IPS-15b (cell line): ENCODE measurements at regions not wholly inside any gene's neighbourhood (a gene's known extent, or its start where the extent isn't known, plus 50 kb on each side); places are given as distances from the start of the nearest gene placed in this dataset.

Experiments used
- H3K27me3 ChIP-seq: one replicate; pipeline ENCODE4 v1.6.1; 2013; ENCODE audit warnings: low read length; ENCODE audit not compliant: control insufficient read depth, insufficient read depth
- H3K36me3 ChIP-seq: one replicate; pipeline ENCODE4 v1.6.1; 2013; ENCODE audit warnings: low read length; ENCODE audit not compliant: control insufficient read depth, insufficient read depth
- H3K4me1 ChIP-seq: one replicate; pipeline ENCODE4 v1.6.1; 2013; ENCODE audit warnings: mild to moderate bottlenecking, low read length; ENCODE audit not compliant: control insufficient read depth, insufficient read depth
- H3K4me3 ChIP-seq: one replicate; pipeline ENCODE4 v1.5.1; 2013; ENCODE audit warnings: low read depth, low read length
- H3K9ac ChIP-seq: one replicate; pipeline ENCODE4 v1.6.1; 2013; ENCODE audit warnings: low read depth, mild to moderate bottlenecking, low read length
- H3K9me3 ChIP-seq: one replicate; pipeline ENCODE4 v1.6.1; 2013; ENCODE audit warnings: mild to moderate bottlenecking, low read length; ENCODE audit not compliant: control insufficient read depth, insufficient read depth

GRCh38 chr11:110903830-110904229, 191.6 kb upstream of the ARHGAP20 start:
- Histone ChIP-seq H3K9me3 (no peaks in the 10 kb centered on the region), H3K4me1 (no peaks in the 10 kb centered on the region), H3K36me3 (no peaks in the 10 kb centered on the region), H3K4me3 (no peak overlapping the region), H3K27me3 (no peaks in the 10 kb centered on the region), H3K9ac (no peak overlapping the region)

GRCh38 chr11:110903378-110903777, 191.1 kb upstream of the ARHGAP20 start:
- H3K4me3 ChIP-seq = no peak overlapping the region
- no peaks in the 10 kb centered on the region for H3K4me1 ChIP-seq
- H3K27me3 ChIP-seq = no peaks in the 10 kb centered on the region
- H3K9me3 ChIP-seq = no peaks in the 10 kb centered on the region
- no peak overlapping the region for H3K9ac ChIP-seq
- no peaks in the 10 kb centered on the region for H3K36me3 ChIP-seq

GRCh38 chr11:110901441-110901840, 189.2 kb upstream of the ARHGAP20 start:
- no peaks in the 10 kb centered on the region for H3K9me3 ChIP-seq
- H3K4me1 ChIP-seq = no peaks in the 10 kb centered on the region
- H3K9ac ChIP-seq = no peak overlapping the region
- H3K27me3 ChIP-seq = no peaks in the 10 kb centered on the region
- no peaks in the 10 kb centered on the region for H3K36me3 ChIP-seq
- no peak overlapping the region for H3K4me3 ChIP-seq

GRCh38 chr11:110900426-110900825, 188.2 kb upstream of the ARHGAP20 start:
- no peaks in the 10 kb centered on the region for H3K9me3 ChIP-seq
- no peak overlapping the region for H3K4me3 ChIP-seq
- H3K27me3 ChIP-seq = no peaks in the 10 kb centered on the region
- H3K36me3 ChIP-seq = no peaks in the 10 kb centered on the region
- H3K4me1 ChIP-seq = no peaks in the 10 kb centered on the region
- H3K9ac ChIP-seq = no peak overlapping the region

GRCh38 chr11:110897035-110897434, 184.8 kb upstream of the ARHGAP20 start:
- Histone ChIP-seq H3K36me3 (no peaks in the 10 kb centered on the region), H3K9me3 (no peaks in the 10 kb centered on the region), H3K9ac (no peak overlapping the region), H3K4me1 (no peaks in the 10 kb centered on the region), H3K27me3 (no peaks in the 10 kb centered on the region), H3K4me3 (no peak overlapping the region)

- Histone ChIP-seq H3K9me3 (no peaks in the 10 kb centered on the region), H3K9ac (no peak overlapping the region), H3K4me1 (no peaks in the 10 kb centered on the region), H3K27me3 (no peaks in the 10 kb centered on the region), H3K4me3 (no peak overlapping the region), H3K36me3 (no peaks in the 10 kb centered on the region)
Observed at GRCh38 chr11:110896358-110896757, 184.1 kb upstream of the ARHGAP20 start.

- Histone ChIP-seq H3K27me3 (no peaks in the 10 kb centered on the region), H3K4me3 (no peak overlapping the region), H3K4me1 (no peaks in the 10 kb centered on the region), H3K9ac (no peak overlapping the region), H3K36me3 (no peaks in the 10 kb centered on the region), H3K9me3 (no peaks in the 10 kb centered on the region)
Observed at GRCh38 chr11:110894224-110894623, 182.0 kb upstream of the ARHGAP20 start.

- H3K27me3 ChIP-seq = no peaks in the 10 kb centered on the region
- no peaks in the 10 kb centered on the region for H3K4me1 ChIP-seq
- no peaks in the 10 kb centered on the region for H3K9me3 ChIP-seq
- H3K4me3 ChIP-seq = no peak overlapping the region
- no peak overlapping the region for H3K9ac ChIP-seq
- H3K36me3 ChIP-seq = no peaks in the 10 kb centered on the region
Observed at GRCh38 chr11:110892741-110893285, 180.6 kb upstream of the ARHGAP20 start.

- Histone ChIP-seq H3K36me3 (no peaks in the 10 kb centered on the region), H3K4me1 (no peaks in the 10 kb centered on the region), H3K9ac (no peak overlapping the region), H3K9me3 (no peaks in the 10 kb centered on the region), H3K27me3 (no peaks in the 10 kb centered on the region), H3K4me3 (no peak overlapping the region)
Observed at GRCh38 chr11:110891411-110891810, 179.2 kb upstream of the ARHGAP20 start.

- H3K36me3 ChIP-seq = no peaks in the 10 kb centered on the region
- no peak overlapping the region for H3K4me3 ChIP-seq
- H3K4me1 ChIP-seq = no peaks in the 10 kb centered on the region
- no peaks in the 10 kb centered on the region for H3K27me3 ChIP-seq
- no peaks in the 10 kb centered on the region for H3K9me3 ChIP-seq
- H3K9ac ChIP-seq = no peak overlapping the region
Observed at GRCh38 chr11:110890995-110891394, 178.8 kb upstream of the ARHGAP20 start.

GRCh38 chr11:110886288-110886970, 174.2 kb upstream of the ARHGAP20 start:
- Histone ChIP-seq H3K36me3 (no peaks in the 10 kb centered on the region), H3K27me3 (no peaks in the 10 kb centered on the region), H3K9ac (no peak overlapping the region), H3K4me1 (no peaks in the 10 kb centered on the region), H3K4me3 (no peak overlapping the region), H3K9me3 (no peaks in the 10 kb centered on the region)

- Histone ChIP-seq H3K9ac (no peak overlapping the region), H3K4me1 (no peaks in the 10 kb centered on the region), H3K9me3 (no peaks in the 10 kb centered on the region), H3K4me3 (no peak overlapping the region), H3K27me3 (no peaks in the 10 kb centered on the region), H3K36me3 (no peaks in the 10 kb centered on the region)
Observed at GRCh38 chr11:110883256-110883655, 171.0 kb upstream of the ARHGAP20 start.
